GM19395 (cell line): ENCODE measurements at regions not wholly inside any gene's neighbourhood (a gene's known extent, or its start where the extent isn't known, plus 50 kb on each side); places are given as distances from the start of the nearest gene placed in this dataset.
"Not testable (repeated sequence)": the region's sequence is repeated elsewhere in the genome, so short reads cannot be mapped to it uniquely, and the experiment has no call there.

Experiments
- ATAC-seq: cut with Tn5 transposase; IDR thresholded peaks from one replicate; pipeline ENCODE4 v1.9.1; 2021; ENCODE audit warnings: mild to moderate bottlenecking, moderate library complexity; ENCODE audit not compliant: unreplicated experiment

- no peak for ATAC-seq
These were observed 247.6 kb downstream of the SMAD2 start for GRCh38 chr18:47682876-47683275.

GRCh38 chr18:47680488-47680887 lies 250.0 kb downstream of the SMAD2 start:
- peak; percentile 78 for ATAC-seq

GRCh38 chr18:47679864-47680263 lies 250.6 kb downstream of the SMAD2 start:
- peak; percentile 36 for ATAC-seq

GRCh38 chr18:47677952-47678351 lies 252.5 kb downstream of the SMAD2 start:
- no peak for ATAC-seq

GRCh38 chr18:47669815-47670214 lies 260.6 kb downstream of the SMAD2 start:
- no peak for ATAC-seq

- ATAC-seq, result no peak
These were observed 272.0 kb downstream of the SMAD2 start for GRCh38 chr18:47658498-47658897.

- ATAC-seq, result no peak
These were observed 275.5 kb downstream of the SMAD2 start for GRCh38 chr18:47654988-47655387.

- no peak for ATAC-seq
These were observed 285.6 kb downstream of the SMAD2 start for GRCh38 chr18:47644896-47645295.

GRCh38 chr18:47637551-47637950 lies 292.9 kb downstream of the SMAD2 start:
- ATAC-seq, result not testable (repeated sequence)

GRCh38 chr18:47635416-47635815 lies 295.0 kb downstream of the SMAD2 start:
- no peak for ATAC-seq

GRCh38 chr18:47632970-47633635 lies 297.4 kb downstream of the SMAD2 start:
- no peak for ATAC-seq

- ATAC-seq, result no peak
These were observed 301.6 kb downstream of the SMAD2 start for GRCh38 chr18:47628893-47629292.

- no peak for ATAC-seq
These were observed 302.1 kb downstream of the SMAD2 start for GRCh38 chr18:47628240-47628781.

- ATAC-seq, result no peak
These were observed 303.4 kb downstream of the SMAD2 start for GRCh38 chr18:47627030-47627429.

GRCh38 chr18:47619771-47620448 lies 310.5 kb downstream of the SMAD2 start:
- ATAC-seq, result no peak

GRCh38 chr18:47618758-47619157 lies 311.7 kb downstream of the SMAD2 start:
- ATAC-seq, result no peak

GRCh38 chr18:47615043-47615442 lies 315.4 kb downstream of the SMAD2 start:
- no peak for ATAC-seq

GRCh38 chr18:47613929-47614328 lies 316.5 kb downstream of the SMAD2 start:
- ATAC-seq, result no peak

- no peak for ATAC-seq
These were observed 318.8 kb downstream of the SMAD2 start for GRCh38 chr18:47611649-47612048.

GRCh38 chr18:47606526-47606925 lies 323.9 kb downstream of the SMAD2 start:
- no peak for ATAC-seq

GRCh38 chr18:47605093-47605492 lies 325.4 kb downstream of the SMAD2 start:
- no peak for ATAC-seq

GRCh38 chr18:47604021-47604420 lies 326.4 kb downstream of the SMAD2 start:
- ATAC-seq, result no peak
